NB4 (cell line): ENCODE measurements at regions not wholly inside any gene's neighbourhood (a gene's known extent, or its start where the extent isn't known, plus 50 kb on each side); places are given as distances from the start of the nearest gene placed in this dataset.

Experiments
- CTCF ChIP-seq: IDR thresholded peaks from one replicate; pipeline ENCODE4 v1.5.1; 2012; ENCODE audit warnings: low read depth, low read length
- MAX ChIP-seq: IDR thresholded peaks from 2 replicates; pipeline ENCODE4 v1.6.1; 2011; ENCODE audit warnings: low read depth, low read length
- POLR2A ChIP-seq: IDR thresholded peaks from 2 replicates; pipeline ENCODE4 v1.6.1; 2011; ENCODE audit warnings: mild to moderate bottlenecking; ENCODE audit not compliant: insufficient read length; ENCODE audit errors: extremely low read depth

GRCh38 chrX:73768886-73769285, 83.6 kb downstream of the XIST start:
- TF ChIP-seq CTCF (no peak), POLR2A (no peak), MAX (no peak)
